ENCODE measurements at regions not wholly inside any gene's neighbourhood (a gene's known extent, or its start where the extent isn't known, plus 50 kb on each side); places are given as distances from the start of the nearest gene placed in this dataset.
A peak's percentile ranks its signal among the peaks of the same experiment; 100 is the strongest.

GRCh38 chr20:53749499-53749898, 155.9 kb upstream of the ZNF217 start:
- no peaks in the 10 kb centered on the region for H3K79me1 ChIP-seq (ENCODE audit: low read depth in 1 of 2, low read length in 2 of 2)
- no peak overlapping the region for H3K4me3 ChIP-seq (ENCODE audit: insufficient read depth, low read depth, low read length)
- 0 out of 2 replicates have a peak overlapping the region, but pooled peaks have one; percentile 32 for H3K56ac ChIP-seq (ENCODE audit: extremely low read depth, insufficient read depth, low read length)
- peak overlapping the region; percentile 52 for H2BK5ac ChIP-seq (ENCODE audit: low read depth, low read length, poor library complexity, severe bottlenecking)
- peak overlapping the region; percentile 55; the same call in 1 of the 2 replicates for H4K91ac ChIP-seq (ENCODE audit: insufficient read depth, low read depth, low read length)
- H4K5ac ChIP-seq (ENCODE audit: low read depth, low read length) = 0 out of 2 replicates have a peak overlapping the region, but pooled peaks have one; percentile 18
- H3K18ac ChIP-seq (ENCODE audit: low read depth, low read length) = no peak overlapping the region; the same call in 1 of the 2 replicates
- H3K27me3 ChIP-seq (ENCODE audit: control insufficient read depth, insufficient read depth, low read length) = no peaks in the 10 kb centered on the region
- intact Hi-C loops (cut with micrococcal nuclease) = no loop called here
- no peaks in the 10 kb centered on the region for H3K9me3 ChIP-seq (ENCODE audit: control insufficient read depth, insufficient read depth, low read length)
- H3K23ac ChIP-seq (ENCODE audit: low read depth, low read length) = no peak overlapping the region; the same call in 1 of the 2 replicates
- H4K20me1 ChIP-seq (ENCODE audit: insufficient read depth, low read length) = no peaks in the 10 kb centered on the region
- in situ Hi-C loops (cut with MboI; ENCODE audit: low sequenced_read_pairs) = no loop called here
- peaks cover 21% of the 10 kb centered on the region for H3K4me1 ChIP-seq (ENCODE audit: control insufficient read depth, insufficient read depth, low read length)
- no peak for DNase-seq
- H2AFZ ChIP-seq (replicated peaks; ENCODE audit: low read length, poor library complexity) = no peak overlapping the region
- ChIA-PET CTCF (no interaction called here), POLR2A (ENCODE audit: unreplicated experiment) (no interaction called here)
- no peak overlapping the region for H3K9ac ChIP-seq (ENCODE audit: low read depth, low read length)
- H3K4me2 ChIP-seq (ENCODE audit: low read depth, low read length) = peak overlapping the region; percentile 31; the same call in 1 of the 2 replicates
- whole genome bisulfite sequencing, 2 experiments (ENCODE audit: extremely low coverage in 2 of 2, insufficient read length in 1 of 2) = no CpG with 5 or more reads among the region's 1 CpG
- peak overlapping the region; percentile 39; the same call in 1 of the 2 replicates for H2BK20ac ChIP-seq (ENCODE audit: low read depth, low read length)
- no peak overlapping the region for H3K27ac ChIP-seq (ENCODE audit: insufficient read depth, low read length)
- H2BK15ac ChIP-seq (ENCODE audit: low read depth, low read length) = peak overlapping the region; percentile 47; the same call in 1 of the 3 replicates
- no peak for TF ChIP-seq POLR2A (IDR thresholded peaks at IDR 0.05; ENCODE audit: low read depth, low read length)
- no peak for TF ChIP-seq SMC3 (IDR thresholded peaks at IDR 0.05; ENCODE audit: low read depth, low read length)
- TF ChIP-seq RCOR1 (IDR thresholded peaks at IDR 0.05; ENCODE audit: insufficient replicate concordance, low read length) = no peak
- no peak for ATAC-seq (ENCODE audit: low read depth)
- H4K8ac ChIP-seq (ENCODE audit: low read depth in 2 of 2, low read length in 2 of 2) = peak overlapping the region in 1 of 2 experiments; percentile 34; a peak in 1 of 4 replicates
- BruUV-seq (replicated peaks) = no TSS peak
- H3K9me1 ChIP-seq (ENCODE audit: insufficient read depth, low read length) = peaks cover 9% of the 10 kb centered on the region; the same call in 1 of the 2 replicates
- H2BK120ac ChIP-seq (ENCODE audit: low read depth, low read length) = peak overlapping the region; percentile 70; the same call in 1 of the 2 replicates
- H2AK5ac ChIP-seq (ENCODE audit: low read depth, low read length) = no peak overlapping the region
- H2AK9ac ChIP-seq (replicated peaks; ENCODE audit: low read depth, low read length, poor library complexity) = no peak overlapping the region
- peak overlapping the region; percentile 64; the same call in 1 of the 2 replicates for H3K4ac ChIP-seq (ENCODE audit: low read depth, low read length)
- H3K14ac ChIP-seq (replicated peaks; ENCODE audit: low read depth, low read length) = 0 out of 2 replicates have a peak overlapping the region, but pooled peaks have one; percentile 11
- dilution Hi-C loops (cut with HindIII; ENCODE audit: low sequenced_read_pairs, unreplicated experiment) = no loop called here
- no peaks in the 10 kb centered on the region for H3K36me3 ChIP-seq (ENCODE audit: control insufficient read depth, insufficient read depth, low read length)

Measured in IMR-90 (cell line).